ENCODE measurements at regions not wholly inside any gene's neighbourhood (a gene's known extent, or its start where the extent isn't known, plus 50 kb on each side); places are given as distances from the start of the nearest gene placed in this dataset.

- TF ChIP-seq NFIC (IDR thresholded peaks at IDR 0.05) (no peak), REST (IDR thresholded peaks at IDR 0.05; ENCODE audit: low read depth) (no peak)
These were observed 333.9 kb downstream of the CTTN start for GRCh38 chr11:70732023-70732880.
